ENCODE measurements at regions not wholly inside any gene's neighbourhood (a gene's known extent, or its start where the extent isn't known, plus 50 kb on each side); places are given as distances from the start of the nearest gene placed in this dataset.

GRCh38 chrX:150199181-150199580 lies 163.9 kb upstream of the MAMLD1 start:
- TF ChIP-seq CTCF (IDR thresholded peaks at IDR 0.05) = no peak
- TF ChIP-seq POLR2A (IDR thresholded peaks at IDR 0.05) = no peak
